Globus pallidus (tissue), 1 donor: ENCODE measurements at regions not wholly inside any gene's neighbourhood (a gene's known extent, or its start where the extent isn't known, plus 50 kb on each side); places are given as distances from the start of the nearest gene placed in this dataset.

Source experiments
- DNase-seq: peaks from one replicate; pipeline ENCODE4 v3.0.0-alpha.2; 2015; ENCODE audit warnings: low spot score

- DNase-seq: no peak
Measured at GRCh38 chr15:85889956-85890619, 95.4 kb upstream of the KLHL25 start.

GRCh38 chr15:85890620-85890980 is 95.9 kb upstream of the KLHL25 start:
- DNase-seq: no peak

DNA sequence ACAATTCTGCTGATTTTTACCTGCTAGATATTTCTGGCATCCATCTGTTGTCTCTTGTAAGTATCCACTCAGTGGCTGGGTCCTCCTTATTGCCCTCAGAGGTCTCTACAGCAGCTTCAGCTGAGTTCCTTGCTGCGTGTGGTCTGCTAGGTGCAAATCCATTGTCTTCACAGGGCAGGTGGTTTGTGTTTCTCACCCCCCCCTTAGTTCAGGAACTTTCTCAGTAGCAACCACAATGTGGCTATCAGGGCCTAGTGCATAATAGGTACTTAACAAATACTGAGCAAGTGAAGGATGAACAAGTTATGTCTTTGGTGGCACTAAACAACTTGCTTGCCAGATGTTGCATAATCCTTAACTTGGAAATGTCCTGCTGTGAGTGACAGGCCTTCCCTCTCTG is 96.7 kb upstream of the KLHL25 start:
- no peak for DNase-seq

DNA sequence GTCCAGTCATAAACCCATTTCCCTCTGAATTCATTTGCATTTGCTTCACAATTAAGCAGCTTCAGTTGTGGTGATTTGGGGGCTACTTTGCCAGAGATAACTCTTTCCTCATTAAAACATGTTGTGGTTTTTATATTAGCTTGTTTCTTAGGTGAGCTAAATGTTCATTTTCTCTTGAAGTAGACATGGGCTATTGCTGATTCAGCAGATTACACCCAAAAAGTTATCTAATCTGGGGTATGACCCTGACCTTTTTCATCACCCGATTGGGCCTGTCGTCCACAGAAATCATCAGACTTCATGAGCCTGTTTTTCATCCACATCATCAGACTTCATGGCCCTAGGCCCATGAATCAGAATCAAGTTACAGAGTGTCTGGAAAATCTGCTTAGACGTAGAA is 97.5 kb upstream of the KLHL25 start:
- DNase-seq: no peak

- DNase-seq: no peak
Measured at GRCh38 chr15:85897207-85897894, 102.6 kb upstream of the KLHL25 start.

GRCh38 chr15:85897895-85898717 is 103.4 kb upstream of the KLHL25 start:
- DNase-seq: no peak

GRCh38 chr15:85899927-85900326 is 105.2 kb upstream of the KLHL25 start:
- no peak for DNase-seq

DNA sequence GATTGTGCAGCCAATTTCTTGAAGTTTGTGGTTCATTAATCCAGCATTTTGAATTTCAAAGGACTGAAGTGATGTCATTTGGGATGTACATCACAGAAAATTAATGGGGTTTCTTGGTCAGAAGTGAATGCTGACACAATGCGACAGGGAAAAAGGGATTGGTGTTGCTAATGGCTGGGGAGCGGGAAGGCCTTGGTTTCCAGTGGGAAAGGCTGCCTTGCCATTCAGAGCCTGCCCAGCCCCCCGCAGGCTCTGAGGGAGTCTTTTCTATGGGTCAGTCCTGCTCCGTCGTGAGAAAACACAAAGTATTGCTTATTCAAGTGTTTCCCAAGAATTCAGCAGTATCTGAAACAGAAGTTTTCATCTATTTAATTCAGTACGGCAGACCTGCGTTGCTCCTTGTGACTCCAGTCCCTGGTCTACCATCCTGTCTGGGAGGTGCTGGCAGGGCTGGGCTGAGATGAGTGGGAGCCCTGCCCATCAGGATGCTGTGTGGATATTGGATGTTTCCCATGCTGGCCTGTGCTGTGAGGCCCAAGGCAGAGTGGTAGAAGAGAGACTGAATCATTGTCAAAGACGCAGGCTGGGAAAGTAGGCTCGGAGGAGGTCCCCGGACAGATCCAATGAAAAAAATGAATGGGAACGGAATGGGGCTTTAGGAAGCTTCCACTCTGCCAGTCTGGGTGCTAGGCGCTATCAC is 111.2 kb upstream of the KLHL25 start:
- no peak for DNase-seq

DNA sequence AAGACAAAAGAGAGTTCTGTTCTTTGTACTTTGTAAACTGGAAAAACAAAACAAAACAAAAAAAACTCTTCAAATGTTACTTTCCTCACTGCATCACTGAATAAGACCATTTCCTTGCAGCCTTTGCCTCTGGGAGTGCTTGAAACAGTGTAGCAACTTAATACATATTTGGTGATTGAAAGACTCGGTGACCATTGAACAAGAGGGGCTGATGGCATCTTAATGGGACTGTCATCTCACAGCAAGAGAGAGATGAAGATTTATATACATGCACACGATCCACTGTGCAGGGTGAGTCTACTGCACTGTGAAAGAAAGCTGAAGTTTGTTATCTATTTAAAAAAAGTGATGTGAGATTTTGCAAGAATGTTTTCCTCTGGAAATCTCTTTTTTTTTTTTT is 111.9 kb upstream of the KLHL25 start:
- no peak for DNase-seq

DNA sequence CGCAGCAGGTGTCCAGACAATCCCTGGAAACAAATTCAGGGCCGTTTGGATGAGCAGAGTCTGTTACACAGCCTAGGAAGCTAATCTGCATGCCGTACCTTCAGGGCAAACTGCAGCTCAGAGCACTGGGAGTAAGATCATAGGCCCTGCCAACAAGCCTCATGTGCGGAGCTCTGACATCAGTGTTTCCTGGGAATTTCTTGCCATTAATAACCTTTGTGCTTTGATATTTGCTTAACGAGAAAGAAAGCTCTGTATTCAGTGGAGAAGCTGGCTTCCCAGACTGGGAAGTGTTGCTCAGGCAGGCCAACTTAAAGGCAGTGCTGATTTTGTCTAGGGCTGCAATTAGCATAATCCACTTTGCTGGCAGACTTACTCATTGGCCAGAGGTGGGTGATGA is 116.1 kb upstream of the KLHL25 start:
- DNase-seq: no peak

DNA sequence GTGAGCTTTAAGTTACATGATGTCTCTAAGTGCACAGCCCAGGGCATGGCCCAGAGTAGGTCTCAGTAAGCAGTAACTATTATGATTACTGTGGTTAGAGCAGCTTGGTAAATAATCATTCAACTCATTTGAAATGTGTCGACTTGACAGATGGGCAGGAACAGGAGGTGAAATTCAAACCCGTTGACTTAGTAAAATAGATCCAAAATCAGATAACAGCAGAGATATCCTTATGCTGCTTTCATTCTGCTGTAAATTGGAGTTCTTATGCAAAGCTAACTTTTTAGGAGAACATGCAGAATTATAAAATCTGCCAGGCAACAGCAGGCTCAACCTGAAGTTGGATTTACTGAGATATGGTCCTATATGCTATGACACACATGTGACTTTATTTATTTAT is 118.7 kb upstream of the KLHL25 start:
- no peak for DNase-seq

- no peak for DNase-seq
Measured at GRCh38 chr15:85920956-85921355, 126.2 kb upstream of the KLHL25 start.

DNA sequence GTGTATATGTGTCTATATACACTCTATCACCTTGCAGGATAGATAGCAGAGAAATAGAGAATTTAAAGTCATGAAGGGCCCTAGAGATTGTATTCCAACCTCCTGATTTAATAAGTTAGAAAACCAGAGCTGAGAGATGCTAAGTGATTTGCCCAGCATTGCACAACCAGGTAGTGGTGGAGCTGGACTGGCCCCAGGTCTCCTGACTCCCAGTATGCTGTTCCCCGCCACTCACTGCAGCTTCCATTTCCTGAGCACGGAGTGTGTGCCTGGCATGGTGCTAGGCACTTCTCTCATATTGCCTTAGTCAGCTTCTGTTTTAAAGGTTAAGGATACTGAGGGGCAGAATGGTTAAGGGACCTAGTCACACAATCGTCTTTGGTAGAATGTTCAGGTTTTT is 129.4 kb upstream of the KLHL25 start:
- DNase-seq: no peak

GRCh38 chr15:85925649-85926237 is 131.0 kb upstream of the KLHL25 start:
- no peak for DNase-seq

DNA sequence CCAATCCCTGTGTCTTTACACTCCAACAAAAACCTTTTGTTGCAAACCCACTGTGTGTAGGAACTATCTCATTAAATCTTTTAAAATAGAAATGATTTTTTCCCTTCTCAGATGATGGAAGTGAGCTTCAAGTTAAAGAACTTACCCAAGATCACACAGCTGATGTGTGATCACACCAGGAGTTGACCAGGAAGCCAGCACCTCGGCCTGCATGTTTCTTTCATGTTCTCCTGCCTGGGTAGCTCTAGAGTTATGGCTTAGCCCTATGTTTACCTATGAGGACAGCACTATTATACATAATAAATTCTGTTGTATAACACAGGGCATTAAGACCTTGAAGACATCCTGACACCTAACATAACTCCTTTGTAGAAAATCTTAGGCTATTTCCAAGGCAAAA is 132.1 kb upstream of the KLHL25 start:
- DNase-seq: no peak

GRCh38 chr15:85927931-85928537 is 133.3 kb upstream of the KLHL25 start:
- no peak for DNase-seq

GRCh38 chr15:85929786-85930185 is 135.1 kb upstream of the KLHL25 start:
- DNase-seq: no peak

GRCh38 chr15:85932391-85932790 is 137.7 kb upstream of the KLHL25 start:
- DNase-seq: no peak

DNA sequence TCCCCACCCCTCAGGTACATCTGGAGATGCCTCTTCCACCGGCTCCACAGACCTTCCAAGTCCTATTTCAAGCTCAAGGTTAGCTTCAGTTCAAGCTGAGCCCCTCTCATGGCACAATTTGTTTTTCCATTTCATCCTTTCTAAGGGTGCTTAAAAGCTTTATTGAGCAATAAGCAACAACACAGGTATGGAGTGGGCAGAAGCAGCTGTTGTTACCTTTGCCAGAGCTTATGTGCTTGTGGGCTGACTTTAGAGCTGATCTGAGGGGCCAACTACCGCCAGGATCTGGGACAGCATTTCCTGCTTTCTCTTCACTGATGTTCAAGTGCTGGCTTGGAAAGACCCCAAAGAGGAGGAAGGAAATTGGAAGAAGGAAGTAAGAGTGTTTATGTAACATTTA is 140.0 kb upstream of the KLHL25 start:
- DNase-seq: no peak

DNA sequence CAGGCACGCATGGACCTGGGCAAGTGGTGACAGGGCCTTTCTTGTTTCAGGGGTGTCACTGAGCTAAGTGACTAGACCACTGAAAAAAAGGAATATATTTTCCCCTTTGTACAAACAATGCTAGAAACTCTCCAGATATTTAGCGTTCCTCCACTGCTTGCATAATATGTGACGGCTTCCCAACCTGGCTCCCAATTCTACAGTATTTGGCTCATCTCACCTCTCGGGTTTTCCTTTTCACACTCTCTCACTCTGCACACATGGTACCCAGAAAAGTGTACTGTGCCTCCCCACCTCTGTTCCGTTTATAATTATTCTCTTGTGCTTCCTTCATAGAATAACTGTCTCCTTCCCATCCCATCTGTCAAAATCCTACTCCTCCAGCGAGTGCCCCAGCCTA is 140.5 kb upstream of the KLHL25 start:
- no peak for DNase-seq

- DNase-seq: no peak
Measured at GRCh38 chr15:85937661-85938060, 142.0 kb upstream of the AGBL1 start.
